ENCODE measurements at regions not wholly inside any gene's neighbourhood (a gene's known extent, or its start where the extent isn't known, plus 50 kb on each side); places are given as distances from the start of the nearest gene placed in this dataset.

GRCh38 chr2:226307487-226308322 is 491.9 kb downstream of the IRS1 start:
- TF ChIP-seq EZH2phosphoT487 (IDR thresholded peaks at IDR 0.05; ENCODE audit: low read depth, severe bottlenecking, unreplicated experiment) (no peak), CTCF (IDR thresholded peaks at IDR 0.05; ENCODE audit: poor library complexity) (no peak)

Measured in hepatocyte (in vitro differentiated cells).